GM19035 (cell line): ENCODE measurements at regions not wholly inside any gene's neighbourhood (a gene's known extent, or its start where the extent isn't known, plus 50 kb on each side); places are given as distances from the start of the nearest gene placed in this dataset.

Source experiments
- ATAC-seq: cut with Tn5 transposase; IDR thresholded peaks from one replicate; pipeline ENCODE4 v1.9.1; 2021; ENCODE audit not compliant: unreplicated experiment

DNA sequence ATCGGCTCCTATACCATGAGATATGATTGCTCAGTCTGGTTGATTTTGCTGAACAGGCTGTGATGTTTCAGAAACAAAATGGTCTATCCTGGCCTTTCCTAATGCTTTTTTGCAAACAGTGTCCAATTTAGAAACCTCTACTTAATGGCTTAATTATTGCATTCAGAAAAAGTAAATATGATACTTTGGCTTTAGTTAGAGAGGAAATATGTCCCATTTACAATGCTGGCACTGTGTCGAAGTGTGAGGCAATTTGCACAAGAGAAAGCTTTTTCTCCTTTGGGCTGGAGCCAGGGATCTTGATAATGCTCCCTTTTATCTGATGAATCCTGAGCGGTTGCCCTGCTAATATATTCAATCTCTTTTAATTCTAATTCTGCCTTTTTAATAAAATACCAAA is 418.9 kb downstream of the EPHA4 start:
- ATAC-seq: no peak

DNA sequence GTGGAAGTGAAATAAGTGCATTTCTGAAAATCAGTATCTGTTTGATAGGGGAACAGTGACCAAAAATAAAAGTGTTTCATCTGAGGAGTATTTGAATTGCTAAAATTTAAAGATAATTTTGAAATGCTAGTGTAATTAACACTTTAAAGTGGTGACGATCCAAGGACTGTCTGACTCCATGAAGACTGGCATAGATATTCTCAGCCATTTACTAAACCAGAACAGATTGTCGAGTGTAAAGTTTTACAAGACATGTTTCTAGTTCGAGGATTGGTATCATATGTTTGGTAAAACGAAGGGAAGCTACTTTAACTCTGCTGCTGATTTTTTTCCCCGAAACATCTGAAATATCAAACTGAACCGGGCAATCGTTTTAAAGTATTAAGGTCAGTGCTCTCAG is 417.9 kb downstream of the EPHA4 start:
- ATAC-seq: no peak

DNA sequence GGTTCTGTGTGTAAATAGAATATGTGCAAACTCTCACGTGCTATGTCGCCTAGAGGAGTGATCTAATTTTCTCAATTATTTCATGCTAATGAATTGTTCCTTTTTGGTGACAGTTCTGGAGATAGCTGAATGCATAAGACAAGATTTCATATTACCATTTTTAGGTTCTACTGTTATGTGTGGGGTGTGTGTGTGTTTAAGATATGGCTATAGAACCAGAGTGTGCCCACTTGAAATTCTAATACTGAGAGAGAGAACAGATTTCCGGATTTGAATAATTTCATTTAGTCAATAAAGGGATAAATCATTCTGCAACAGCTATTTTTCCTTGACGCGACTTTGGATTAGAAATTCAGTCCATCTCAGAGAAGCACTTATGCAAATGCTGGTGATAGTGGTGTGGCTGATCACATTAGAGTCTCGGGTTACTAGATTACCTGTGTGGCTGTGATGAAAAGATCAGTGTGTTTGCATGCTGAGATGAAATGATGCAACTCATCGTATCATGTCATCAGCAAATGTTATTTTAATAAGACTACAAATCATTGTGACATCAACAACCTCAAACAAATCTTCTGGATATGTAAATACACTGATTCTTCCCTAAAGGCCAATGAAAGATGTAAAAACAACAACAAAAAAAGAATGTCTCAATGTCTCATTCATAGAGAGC is 415.9 kb downstream of the EPHA4 start:
- ATAC-seq: no peak

DNA sequence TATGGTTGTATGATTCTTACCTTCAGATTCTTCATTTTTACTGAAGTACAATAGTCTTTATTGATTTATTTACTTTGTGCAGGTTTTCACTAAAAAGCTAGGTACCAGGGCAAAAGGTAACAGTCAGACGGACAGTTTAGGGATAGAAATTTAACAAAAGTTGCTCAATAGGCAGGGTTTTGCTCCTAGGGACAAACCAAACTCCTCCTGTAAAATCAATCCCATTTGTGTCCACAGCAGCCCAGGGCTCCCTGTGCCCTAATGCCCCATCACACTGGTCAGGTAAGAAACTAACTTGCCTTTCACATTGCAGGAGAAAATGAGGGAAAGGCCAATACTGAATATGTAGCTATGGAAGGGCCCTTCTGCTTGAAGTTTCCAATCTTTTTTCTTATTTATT is 410.9 kb downstream of the EPHA4 start:
- ATAC-seq: no peak

DNA sequence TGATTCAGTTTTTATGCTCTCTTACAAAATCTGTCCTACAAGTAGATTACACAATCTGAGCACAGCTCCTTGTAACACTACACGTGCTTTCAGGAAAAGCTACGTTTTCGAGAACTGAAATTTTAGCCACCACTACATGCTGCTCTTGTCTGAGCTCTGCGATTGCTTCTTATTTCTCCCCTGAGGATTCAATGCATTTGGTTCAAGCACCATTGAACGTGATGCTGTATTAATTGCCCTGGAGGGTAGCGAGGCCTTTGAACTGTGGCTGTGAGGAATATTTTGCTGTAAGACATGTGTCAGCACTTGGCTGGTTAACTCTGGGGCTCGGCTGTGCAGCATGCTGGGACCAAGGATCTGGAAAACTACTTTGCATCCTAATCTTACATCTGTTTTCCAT is 405.8 kb downstream of the EPHA4 start:
- ATAC-seq: no peak

DNA sequence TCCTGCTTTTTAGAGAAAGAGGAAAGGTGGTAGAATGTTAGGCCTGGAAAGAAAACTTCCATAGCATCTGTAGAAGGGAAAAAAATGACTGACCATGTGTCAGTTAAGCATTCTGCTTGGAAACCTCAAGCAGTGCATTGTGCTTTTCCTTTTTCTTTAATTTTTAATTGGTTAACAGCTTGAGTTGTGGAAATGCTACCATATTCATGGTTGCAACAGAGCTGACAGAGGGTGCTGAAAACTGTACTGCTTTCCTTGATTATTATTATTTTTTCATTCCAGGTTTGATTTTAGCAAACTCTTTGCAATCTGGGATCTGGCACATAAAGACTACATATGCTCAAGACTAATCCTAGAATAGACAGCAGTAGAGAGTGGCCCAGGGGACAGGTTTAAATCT is 404.5 kb downstream of the EPHA4 start:
- no peak for ATAC-seq

DNA sequence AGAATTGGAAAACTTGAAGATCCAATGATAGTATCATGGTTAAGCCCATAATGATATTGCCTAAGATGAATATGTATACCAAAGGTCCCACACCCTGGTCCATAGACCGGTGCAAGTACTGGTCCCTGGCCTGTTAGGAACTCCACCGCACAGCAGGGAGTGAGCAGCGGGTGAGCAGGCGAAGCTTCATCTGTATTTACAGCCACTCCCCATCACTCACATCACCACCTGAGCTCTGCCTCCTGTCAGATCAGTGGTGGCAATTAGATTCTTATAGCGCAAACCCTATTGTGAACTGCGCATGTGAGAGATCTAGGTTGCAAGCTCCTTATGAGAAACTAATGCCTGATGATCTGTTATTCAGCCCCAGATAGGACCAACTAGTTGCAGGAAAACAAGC is 402.4 kb downstream of the EPHA4 start:
- ATAC-seq: no peak

DNA sequence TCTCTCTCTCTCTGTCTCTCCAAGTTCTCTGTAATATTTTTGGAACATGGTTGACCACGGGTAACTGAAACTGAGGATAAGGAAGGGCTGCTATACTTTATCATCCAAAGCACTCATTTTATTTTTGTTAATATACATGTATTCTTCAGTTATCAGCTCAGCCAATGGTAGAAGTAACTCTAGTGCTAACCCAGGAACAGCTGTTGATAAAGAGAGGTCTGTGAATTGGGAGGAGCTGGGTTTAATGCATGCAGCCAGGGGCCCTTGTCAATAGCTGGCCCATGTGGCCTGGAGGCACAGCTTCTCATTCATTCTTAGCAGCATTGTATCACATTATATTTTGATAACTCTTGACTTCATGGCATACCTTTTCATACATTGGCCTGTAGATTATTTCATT is 401.6 kb downstream of the EPHA4 start:
- ATAC-seq: no peak

DNA sequence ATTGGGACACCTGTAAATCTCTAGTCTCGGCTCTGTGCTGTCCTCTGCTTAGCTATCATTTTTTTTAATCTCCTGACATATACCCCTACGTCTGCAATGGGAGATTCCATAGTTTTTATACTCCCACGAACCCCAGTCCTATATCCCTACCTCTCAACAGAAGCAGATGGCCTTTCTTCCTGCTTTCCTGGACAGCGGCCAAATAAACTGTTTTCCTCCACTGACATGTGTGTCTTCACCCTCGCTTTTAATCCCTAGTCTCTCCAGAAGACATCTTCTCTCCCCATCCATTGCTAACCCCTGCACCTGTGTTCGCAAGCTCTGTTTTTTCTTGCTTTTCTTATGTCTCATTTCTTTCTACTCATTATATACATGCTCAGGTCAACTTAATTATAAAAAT is 395.4 kb downstream of the EPHA4 start:
- no peak for ATAC-seq

DNA sequence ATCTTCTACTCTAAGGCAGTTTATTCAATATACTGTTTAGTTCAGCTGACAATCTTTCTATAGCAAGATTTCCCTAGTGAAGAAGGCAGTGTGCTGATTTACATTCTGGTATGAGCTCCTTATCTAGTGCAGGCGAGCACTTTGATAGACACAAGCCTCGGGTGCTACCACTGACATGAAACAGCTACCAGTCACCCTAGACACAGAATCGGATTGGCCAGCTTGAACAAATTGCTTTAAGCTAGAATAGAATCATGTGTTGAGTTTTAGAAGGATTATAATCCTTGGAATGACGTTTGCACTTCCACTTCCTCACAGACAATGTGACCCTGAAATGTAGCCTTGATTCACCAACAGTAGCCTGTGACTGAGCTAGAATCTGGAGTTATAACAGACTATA is 394.0 kb downstream of the EPHA4 start:
- ATAC-seq: no peak

DNA sequence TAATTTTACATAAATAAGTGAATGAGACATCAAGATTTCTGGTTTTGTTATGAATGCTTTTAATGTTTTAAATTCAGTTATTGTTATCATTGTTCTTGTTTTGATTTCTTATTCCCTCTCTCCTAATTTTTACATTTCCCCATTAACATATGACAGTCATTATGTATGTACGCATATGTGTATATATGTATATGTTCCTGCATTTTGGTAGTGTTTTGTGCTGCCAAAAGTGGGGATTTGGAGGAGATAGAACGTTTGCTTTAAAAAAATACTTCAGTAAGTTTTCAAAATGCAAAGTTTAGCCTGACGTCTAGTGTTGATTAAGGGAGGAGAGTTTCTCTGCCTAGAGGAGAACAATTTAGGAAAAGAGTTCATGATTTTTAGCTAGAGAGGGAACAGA is 385.2 kb downstream of the EPHA4 start:
- no peak for ATAC-seq

DNA sequence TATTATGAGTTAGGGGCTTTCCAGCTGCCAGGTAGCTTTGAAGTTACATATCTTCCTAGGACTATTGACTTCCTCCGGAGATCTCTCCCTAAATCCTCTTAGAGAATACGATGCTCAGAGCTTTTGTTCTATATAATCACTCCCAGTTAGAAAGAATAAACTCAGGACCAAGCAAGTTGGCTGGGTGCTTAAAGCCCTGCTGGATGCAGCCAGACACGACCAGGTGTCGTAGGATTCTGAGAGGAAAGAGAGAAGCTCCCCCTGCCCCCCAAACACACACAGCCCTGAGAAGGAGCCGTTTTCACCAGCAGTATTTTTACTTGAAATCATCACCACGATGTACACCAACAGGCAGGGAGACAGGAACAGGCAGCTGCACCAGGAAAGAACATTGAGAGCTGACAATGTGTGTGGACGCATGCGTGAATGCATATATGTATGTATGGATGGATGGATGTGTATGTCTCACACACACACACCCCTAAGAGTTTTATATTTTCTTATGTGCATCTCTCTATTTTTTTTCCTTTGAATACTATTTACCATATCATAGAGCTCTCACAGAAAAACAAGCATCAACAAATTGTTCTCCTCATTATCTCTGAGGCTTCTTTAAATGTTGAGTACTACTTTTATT is 382.6 kb downstream of the EPHA4 start:
- ATAC-seq: no peak

DNA sequence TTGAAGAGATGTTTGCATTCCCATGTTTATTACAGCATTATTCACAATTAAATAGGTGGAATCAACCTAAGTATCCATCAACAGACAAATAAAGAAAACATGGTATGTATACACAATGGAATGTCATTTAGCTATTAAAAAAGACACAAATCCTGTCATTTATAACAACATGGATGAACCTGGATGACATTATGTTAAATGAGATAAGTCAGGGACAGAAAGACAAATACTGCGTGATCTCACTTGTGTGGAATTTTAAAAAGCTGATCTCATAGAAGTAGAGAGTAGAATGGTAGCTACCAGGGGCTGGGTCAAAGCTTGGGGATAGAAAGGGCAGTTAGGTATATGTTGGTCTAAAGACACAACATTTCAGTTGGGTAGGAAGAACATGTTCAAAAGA is 376.3 kb downstream of the EPHA4 start:
- no peak for ATAC-seq

DNA sequence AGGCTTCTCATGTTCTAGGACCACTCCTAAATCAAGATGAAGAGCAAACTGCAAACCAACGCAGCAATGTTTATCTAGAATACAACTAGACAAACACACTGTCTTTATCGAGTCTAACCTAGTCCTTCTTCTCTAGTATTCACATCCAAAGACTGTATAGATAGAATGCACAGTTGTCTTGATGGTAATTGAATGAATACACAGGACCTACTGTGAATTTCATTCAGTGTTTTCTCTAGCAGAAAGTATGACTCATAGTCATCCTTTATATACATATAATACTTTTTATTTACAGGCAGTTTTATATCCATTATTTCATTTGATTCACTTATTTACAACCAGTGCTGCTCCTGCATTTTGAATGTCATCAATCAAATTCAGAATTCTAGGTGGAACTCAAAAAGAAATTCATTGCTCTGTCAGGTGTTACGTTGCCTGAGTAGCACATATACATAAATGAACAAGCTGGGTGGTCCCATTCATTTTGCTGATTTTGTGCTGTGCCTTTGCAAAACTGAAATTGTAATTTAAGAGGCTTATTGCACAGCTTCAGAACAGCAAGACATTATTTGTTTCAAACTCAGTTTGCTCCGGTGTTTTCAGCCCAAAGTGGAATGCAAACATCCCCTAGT is 374.8 kb downstream of the EPHA4 start:
- no peak for ATAC-seq

DNA sequence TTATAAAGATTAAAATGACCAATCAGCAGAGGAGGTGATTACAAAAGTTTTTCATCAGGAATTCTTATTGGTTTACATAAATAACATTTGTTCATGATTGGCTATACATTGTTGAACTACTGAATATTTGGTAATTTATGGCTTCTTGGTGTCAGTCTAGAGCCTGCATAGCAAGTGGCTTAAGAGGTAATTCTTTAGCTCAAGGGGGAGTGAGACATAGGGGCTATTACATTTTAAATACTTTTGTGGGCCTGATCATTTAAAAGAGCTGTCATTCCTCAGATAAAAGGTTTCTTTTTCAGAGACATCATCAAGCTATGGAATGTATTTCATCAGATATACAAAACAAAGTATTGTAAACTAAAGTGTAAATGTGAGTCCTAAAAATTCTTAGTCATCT is 373.8 kb downstream of the EPHA4 start:
- ATAC-seq: no peak

DNA sequence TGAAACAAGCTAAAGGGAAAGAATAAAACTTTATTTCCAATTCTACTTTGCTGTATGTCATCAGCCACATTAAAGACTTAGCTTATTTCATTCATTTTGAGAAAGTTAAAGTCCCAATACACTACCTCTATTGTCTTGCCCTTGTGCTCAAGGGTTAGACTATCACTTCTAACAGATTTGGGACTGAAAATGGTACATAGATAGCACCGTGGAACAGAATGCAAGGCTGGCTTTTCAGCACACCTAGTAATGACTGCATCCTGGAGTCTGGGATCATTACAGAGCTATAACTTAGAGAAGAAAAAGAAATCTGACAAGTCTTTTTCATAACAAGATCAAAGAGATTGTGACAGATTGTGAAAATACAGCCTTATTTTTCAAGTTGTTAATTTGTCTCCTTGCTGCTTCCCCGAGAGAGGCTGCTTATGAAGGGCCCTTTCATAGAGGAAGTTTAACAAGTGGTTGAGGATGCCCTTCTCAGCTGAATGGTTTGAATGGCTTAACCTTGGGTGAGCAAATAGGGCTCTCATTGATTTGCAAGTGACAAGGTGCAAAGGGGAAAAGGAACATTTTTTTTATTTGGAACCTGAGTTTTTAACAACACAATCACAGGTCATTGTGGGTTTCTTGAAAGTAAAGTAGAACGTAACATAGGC is 371.8 kb downstream of the EPHA4 start:
- ATAC-seq: no peak

DNA sequence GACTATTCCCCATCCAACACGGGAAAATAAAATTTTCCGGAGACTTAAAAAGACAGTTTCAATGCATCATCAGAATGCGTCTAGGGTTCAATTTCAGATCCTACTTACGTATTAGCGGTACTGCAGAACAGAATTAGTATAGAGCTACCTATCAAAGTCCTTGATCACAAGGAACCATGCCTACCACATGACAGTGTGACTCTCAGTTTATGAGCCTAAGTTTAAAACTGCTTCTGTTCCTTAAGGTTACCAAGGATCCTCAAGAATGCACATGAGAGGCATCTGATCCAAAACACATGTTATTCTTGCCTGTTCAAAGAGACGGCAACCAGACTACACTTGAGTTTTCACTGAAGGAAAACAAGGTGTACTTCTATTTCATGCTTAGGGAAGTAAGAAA is 369.7 kb downstream of the EPHA4 start:
- no peak for ATAC-seq

DNA sequence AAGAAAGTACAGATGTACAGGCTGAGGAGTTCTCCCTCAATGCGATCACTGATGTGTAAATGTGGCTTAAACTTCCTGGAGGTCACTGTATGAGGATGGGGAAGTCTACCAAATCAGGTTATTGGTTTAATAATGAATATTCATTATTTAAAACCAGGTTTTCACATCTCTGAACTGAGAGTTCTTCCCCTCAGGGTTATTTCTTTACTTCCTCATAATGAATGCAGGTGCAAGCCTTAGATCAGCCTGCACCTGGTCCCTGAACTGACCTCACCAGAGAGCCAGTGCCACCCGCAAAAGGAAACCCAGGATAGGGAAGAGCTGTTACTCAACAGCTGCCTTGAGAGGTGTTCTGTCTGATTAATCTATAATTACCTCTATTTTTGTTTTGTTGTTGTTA is 369.0 kb downstream of the EPHA4 start:
- ATAC-seq: peak; percentile 93

DNA sequence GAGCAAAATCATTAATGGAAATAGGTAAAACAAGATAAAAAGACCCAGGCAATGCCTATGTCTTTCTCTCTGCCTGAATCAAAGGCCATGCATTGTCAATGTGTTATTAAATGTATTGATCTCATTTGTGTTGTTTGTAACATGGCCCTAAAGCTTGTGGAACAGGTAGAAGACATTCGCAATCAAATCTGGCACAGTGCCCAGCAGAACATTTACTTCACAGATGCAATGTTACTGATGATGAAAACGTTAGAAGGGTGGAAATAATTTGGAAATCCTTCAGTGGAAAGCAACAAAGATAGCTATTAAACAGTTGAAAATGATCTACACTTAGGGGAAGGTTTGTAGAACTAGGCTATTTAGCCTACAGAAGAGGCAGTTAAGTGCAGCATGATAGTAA is 368.2 kb downstream of the EPHA4 start:
- ATAC-seq: no peak

DNA sequence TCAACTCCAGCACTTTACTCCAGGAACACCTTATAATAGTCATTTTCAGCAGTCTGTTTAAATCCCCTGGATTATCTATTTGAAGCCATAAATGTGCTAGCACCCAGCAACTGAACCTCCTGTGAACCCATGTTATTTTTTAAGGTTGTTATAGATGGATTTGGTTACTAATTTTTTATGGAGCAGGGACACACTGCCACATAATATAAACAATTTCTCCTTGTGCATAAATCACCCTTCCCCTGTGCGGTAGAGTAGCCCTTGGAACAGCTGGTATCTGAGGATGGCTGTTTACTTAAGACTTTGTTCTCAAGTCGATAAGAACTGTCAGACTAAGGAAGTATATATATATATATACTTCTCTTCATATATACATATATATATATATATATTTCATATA is 367.4 kb downstream of the EPHA4 start:
- no peak for ATAC-seq

DNA sequence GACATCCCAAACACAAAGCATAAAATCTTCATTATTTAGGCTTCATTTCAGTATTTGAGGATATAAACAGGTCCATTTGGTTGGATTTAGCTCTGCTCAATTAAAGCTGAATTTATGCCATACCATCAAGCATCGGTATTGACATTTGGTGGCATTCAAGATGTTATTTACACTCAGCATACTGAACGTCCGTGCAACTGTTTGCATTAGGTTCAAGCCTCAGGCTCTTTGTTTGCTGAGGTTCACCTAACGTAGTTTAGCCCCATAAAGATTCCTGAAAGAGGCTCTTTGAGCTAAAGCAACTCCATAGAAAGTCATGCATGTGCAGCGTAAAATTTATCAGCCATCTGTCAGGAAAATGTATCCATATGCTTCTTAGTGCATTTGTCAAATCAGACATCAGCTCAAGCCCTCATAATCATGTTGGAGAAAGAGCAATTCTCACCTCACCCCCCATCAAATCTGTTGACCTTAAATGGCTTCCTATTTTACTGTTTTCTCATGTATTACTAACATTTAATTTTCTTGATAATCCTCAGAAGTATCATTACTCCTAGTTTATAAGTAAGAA is 366.9 kb downstream of the EPHA4 start:
- ATAC-seq: no peak

DNA sequence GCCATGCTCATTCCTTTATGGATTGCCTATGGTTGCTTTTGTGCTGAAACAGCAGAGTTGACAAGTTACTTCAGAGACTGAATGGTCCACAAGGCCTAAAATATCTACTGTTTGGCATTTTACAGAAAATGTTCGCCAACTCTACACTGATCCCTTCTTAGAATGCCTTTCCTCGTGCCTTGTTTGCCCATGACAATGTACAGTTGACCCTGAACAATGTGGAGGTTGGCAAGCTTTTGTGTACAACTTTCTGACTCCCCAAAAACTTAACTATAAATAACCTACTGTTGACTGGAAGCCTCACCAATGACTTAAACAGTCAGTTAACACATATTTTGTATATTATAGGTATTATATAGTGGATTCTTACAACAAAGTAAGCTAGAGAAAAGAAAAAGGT is 361.4 kb downstream of the EPHA4 start:
- no peak for ATAC-seq
